Trophoblast cell (in vitro differentiated cells and primary cell): ENCODE measurements at regions not wholly inside any gene's neighbourhood (a gene's known extent, or its start where the extent isn't known, plus 50 kb on each side); places are given as distances from the start of the nearest gene placed in this dataset.

Source experiments
- DNase-seq, 2 donors: peaks; one replicate each; pipeline ENCODE4 v3.0.0-alpha.2; 2016
- H2AFZ ChIP-seq: 2 replicates; pipeline ENCODE4 v1.6.1; 2013; ENCODE audit warnings: low read length, moderate library complexity, mild to moderate bottlenecking; ENCODE audit not compliant: insufficient read depth, poor library complexity
- H2AK5ac ChIP-seq: 2 replicates; pipeline ENCODE4 v1.6.1; 2013; ENCODE audit warnings: mild to moderate bottlenecking, low read length
- H2BK120ac ChIP-seq: 2 replicates; pipeline ENCODE4 v1.6.1; 2013; ENCODE audit warnings: low read length, mild to moderate bottlenecking, moderate library complexity; ENCODE audit not compliant: insufficient read depth, poor library complexity
- H2BK12ac ChIP-seq: 2 replicates; pipeline ENCODE4 v1.6.1; 2013; ENCODE audit warnings: mild to moderate bottlenecking, low read length, moderate library complexity
- H2BK5ac ChIP-seq: 2 replicates; pipeline ENCODE4 v1.6.1; 2013; ENCODE audit warnings: low read length, low read depth, moderate library complexity, mild to moderate bottlenecking; ENCODE audit not compliant: poor library complexity
- H3K14ac ChIP-seq: 2 replicates; pipeline ENCODE4 v1.6.1; 2013; ENCODE audit warnings: mild to moderate bottlenecking, low read length
- H3K18ac ChIP-seq: 2 replicates; pipeline ENCODE4 v1.6.1; 2013; ENCODE audit warnings: mild to moderate bottlenecking, low read length
- H3K23ac ChIP-seq: 2 replicates; pipeline ENCODE4 v1.6.1; 2013; ENCODE audit warnings: low read length
- H3K27ac ChIP-seq: 2 replicates; pipeline ENCODE4 v1.5.1; 2013; ENCODE audit warnings: low read depth, mild to moderate bottlenecking, inconsistent platforms, low read length, moderate library complexity
- H3K27me3 ChIP-seq: 2 replicates; pipeline ENCODE4 v1.6.1; 2013; ENCODE audit warnings: inconsistent platforms, mild to moderate bottlenecking, low read length, moderate library complexity; ENCODE audit not compliant: insufficient read depth
- H3K36me3 ChIP-seq, 2 experiments: 1 replicate in 1 of 2; 2 replicates in 1 of 2; pipeline ENCODE4 v1.6.1; 2013; ENCODE audit warnings: low read length in 2 of 2, mild to moderate bottlenecking in 2 of 2, moderate library complexity in 1 of 2; ENCODE audit not compliant: insufficient read depth in 2 of 2, control insufficient read depth in 1 of 2
- H3K4ac ChIP-seq: 2 replicates; pipeline ENCODE4 v1.6.1; 2013; ENCODE audit warnings: low read depth, mild to moderate bottlenecking, low read length, moderate library complexity
- H3K4me1 ChIP-seq, 2 experiments: 1 replicate in 1 of 2; 2 replicates in 1 of 2; pipeline ENCODE4 v1.6.1; 2013; ENCODE audit warnings: low read length in 2 of 2, mild to moderate bottlenecking in 2 of 2, moderate library complexity in 1 of 2; ENCODE audit not compliant: insufficient read depth in 2 of 2, control insufficient read depth in 1 of 2
- H3K4me2 ChIP-seq: 2 replicates; pipeline ENCODE4 v1.6.1; 2013; ENCODE audit warnings: inconsistent platforms, mild to moderate bottlenecking, low read length, moderate library complexity
- H3K4me3 ChIP-seq: 2 replicates; pipeline ENCODE4 v1.5.1; 2013; ENCODE audit warnings: mild to moderate bottlenecking, low read depth, low read length, inconsistent platforms
- H3K79me1 ChIP-seq: one replicate; pipeline ENCODE4 v1.6.1; 2013; ENCODE audit warnings: low read length
- H3K79me2 ChIP-seq: 2 replicates; pipeline ENCODE4 v1.6.1; 2013; ENCODE audit warnings: low read length, mild to moderate bottlenecking; ENCODE audit not compliant: control insufficient read depth, insufficient read depth, poor library complexity
- H3K9ac ChIP-seq: 2 replicates; pipeline ENCODE4 v1.6.1; 2013; ENCODE audit warnings: mild to moderate bottlenecking, low read length
- H3K9me3 ChIP-seq: 2 replicates; pipeline ENCODE4 v1.6.1; 2013; ENCODE audit warnings: low read depth, mild to moderate bottlenecking, control low read depth, inconsistent platforms, low read length; ENCODE audit not compliant: insufficient read depth
- H4K12ac ChIP-seq: 2 replicates; pipeline ENCODE4 v1.6.1; 2013; ENCODE audit warnings: low read depth, mild to moderate bottlenecking, low read length, moderate library complexity
- H4K8ac ChIP-seq: 2 replicates; pipeline ENCODE4 v1.6.1; 2013; ENCODE audit warnings: low read depth, mild to moderate bottlenecking, low read length, moderate library complexity
- H4K91ac ChIP-seq: one replicate; pipeline ENCODE4 v1.6.1; 2013; ENCODE audit warnings: low read depth, mild to moderate bottlenecking, low read length, moderate library complexity
- WGBS: extraction: QIAGEN DNeasy Blood & Tissue Kit; methylation state at CpG from one replicate; pipeline ENCODE4 v1.1.7; 2013; ENCODE audit warnings: missing lambda C conversion rate; ENCODE audit not compliant: insufficient read length, insufficient coverage; ENCODE audit errors: extremely low coverage; 5-methylcytosine and 5-hydroxymethylcytosine counted together

DNA sequence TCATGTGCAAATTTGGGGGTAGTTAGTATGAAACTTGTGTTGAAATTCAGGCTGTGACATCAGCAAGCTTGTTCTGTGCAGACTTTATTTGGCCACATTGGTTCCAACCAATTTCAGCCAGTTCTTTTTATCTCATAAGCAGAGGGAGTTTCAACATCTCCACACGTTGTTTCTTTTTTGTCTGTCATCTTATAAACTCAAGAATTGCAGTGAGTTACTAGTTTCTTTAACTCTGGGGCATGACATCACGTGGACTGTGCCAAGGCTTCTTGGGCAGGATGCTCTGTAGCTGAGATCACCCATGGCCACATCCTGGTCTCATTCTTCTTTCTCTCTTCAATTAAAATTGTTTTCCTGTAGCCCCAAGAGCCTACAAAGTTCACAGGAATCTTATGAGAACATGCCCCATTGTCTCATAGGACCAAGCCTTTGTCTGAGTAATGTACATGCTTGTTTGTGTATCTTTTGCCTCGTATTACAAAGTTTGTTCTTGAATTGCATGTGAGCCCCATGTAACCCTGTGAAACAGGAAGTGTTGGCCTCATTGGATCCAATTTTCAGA is 982.0 kb upstream of the TMEM132C start:
- no peaks in the 10 kb centered on the region for H3K79me2 ChIP-seq
- peaks cover 1% of the 10 kb centered on the region for H3K9me3 ChIP-seq
- DNase-seq, result no peak
- no peak overlapping the region for H2AFZ ChIP-seq
- H3K4me1 ChIP-seq, result no peaks in the 10 kb centered on the region
- peaks cover 3% of the 10 kb centered on the region for H3K27me3 ChIP-seq
- H2BK12ac ChIP-seq, result no peak overlapping the region
- no peak overlapping the region for H3K4me3 ChIP-seq
- no peak overlapping the region for H2AK5ac ChIP-seq
- no peak overlapping the region for H4K12ac ChIP-seq
- H3K9ac ChIP-seq, result no peak overlapping the region
- no peak overlapping the region for H3K27ac ChIP-seq
- H3K23ac ChIP-seq, result no peak overlapping the region
- no peak overlapping the region for H3K14ac ChIP-seq
- WGBS, result no CpG with 5 or more reads among the region's 3 CpGs
- no peak overlapping the region for H3K18ac ChIP-seq
- no peaks in the 10 kb centered on the region for H3K79me1 ChIP-seq
- no peak overlapping the region for H3K4ac ChIP-seq
- H3K36me3 ChIP-seq, result no peaks in the 10 kb centered on the region
- H4K8ac ChIP-seq, result no peak overlapping the region
- no peak overlapping the region for H3K4me2 ChIP-seq
- no peak overlapping the region for H4K91ac ChIP-seq
- no peak overlapping the region for H2BK5ac ChIP-seq
- H2BK120ac ChIP-seq, result no peak overlapping the region

DNA sequence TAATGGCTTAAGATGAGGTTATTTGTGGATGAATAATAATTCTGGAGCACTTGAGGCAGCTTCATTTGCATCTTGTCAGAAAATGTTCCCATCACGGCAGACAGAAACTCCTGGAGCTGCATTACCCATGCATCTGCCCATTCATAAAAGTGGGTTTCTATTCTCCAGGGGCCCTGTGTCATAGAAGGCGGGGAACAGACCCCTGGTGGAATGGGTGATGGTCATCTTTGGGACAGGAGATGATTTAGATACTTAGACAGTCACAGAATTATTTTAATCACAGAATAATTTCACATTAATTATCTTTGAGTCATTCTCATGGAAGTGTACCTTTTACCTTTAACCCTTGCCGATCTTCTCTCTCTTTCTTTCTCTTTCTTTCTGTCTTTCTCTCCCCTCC is 980.7 kb upstream of the TMEM132C start:
- no peak overlapping the region for H4K8ac ChIP-seq
- H3K18ac ChIP-seq, result no peak overlapping the region
- H3K23ac ChIP-seq, result no peak overlapping the region
- no peak overlapping the region for H2BK5ac ChIP-seq
- peaks cover 1% of the 10 kb centered on the region for H3K9me3 ChIP-seq
- H4K91ac ChIP-seq, result no peak overlapping the region
- no CpG with 5 or more reads among the region's 3 CpGs for WGBS
- no peak for DNase-seq
- H3K27me3 ChIP-seq, result peaks cover 3% of the 10 kb centered on the region
- H3K4me2 ChIP-seq, result no peak overlapping the region
- no peak overlapping the region for H2BK12ac ChIP-seq
- no peak overlapping the region for H3K4ac ChIP-seq
- no peaks in the 10 kb centered on the region for H3K79me1 ChIP-seq
- H3K79me2 ChIP-seq, result no peaks in the 10 kb centered on the region
- no peak overlapping the region for H3K9ac ChIP-seq
- H3K27ac ChIP-seq, result no peak overlapping the region
- no peak overlapping the region for H2AFZ ChIP-seq
- H3K4me1 ChIP-seq, result no peaks in the 10 kb centered on the region
- no peak overlapping the region for H2AK5ac ChIP-seq
- no peak overlapping the region for H4K12ac ChIP-seq
- no peak overlapping the region for H3K4me3 ChIP-seq
- no peak overlapping the region for H3K14ac ChIP-seq
- no peak overlapping the region for H2BK120ac ChIP-seq
- no peaks in the 10 kb centered on the region for H3K36me3 ChIP-seq

DNA sequence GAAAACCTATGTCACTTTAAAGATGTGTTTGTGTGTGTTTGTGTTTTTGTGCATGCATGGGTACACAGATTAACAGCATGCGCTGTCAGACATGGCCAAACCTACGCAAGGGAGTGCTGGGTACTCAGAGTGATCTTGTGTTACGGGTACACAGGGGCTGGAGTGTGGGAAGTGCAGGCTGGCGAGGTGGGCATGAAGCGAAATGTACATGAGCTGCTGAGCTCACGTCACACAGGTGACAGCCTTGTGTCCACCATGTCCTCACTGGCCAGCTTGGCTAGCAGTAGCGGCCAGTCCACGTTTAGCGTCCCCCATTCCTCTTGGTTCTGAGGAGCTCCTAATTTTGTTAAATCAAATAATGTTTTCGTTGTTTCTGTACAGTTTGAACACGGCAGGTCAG is 979.7 kb upstream of the TMEM132C start:
- H2AFZ ChIP-seq, result no peak overlapping the region

DNA sequence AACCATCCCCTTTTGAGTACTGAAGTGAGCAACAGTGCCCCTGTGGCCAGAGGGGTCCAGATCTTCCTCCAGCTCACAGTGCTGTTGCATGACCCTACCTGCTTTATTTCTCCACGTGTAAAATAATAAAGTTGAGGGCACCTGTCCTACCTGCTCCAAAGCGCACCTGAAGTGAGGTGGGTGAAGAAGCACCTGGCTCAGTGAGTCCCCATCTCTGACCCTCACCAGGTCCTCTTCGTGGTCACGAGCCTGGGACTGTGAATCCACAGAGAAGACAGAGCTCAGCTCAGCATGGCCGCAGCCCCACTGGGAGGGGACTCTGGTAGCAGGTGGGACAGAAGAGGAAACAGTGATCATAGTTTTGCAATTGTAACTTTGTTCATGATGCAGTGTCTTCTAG is 976.7 kb upstream of the TMEM132C start:
- H2AFZ ChIP-seq, result no peak overlapping the region
- no peak overlapping the region for H2BK5ac ChIP-seq
- no CpG with 5 or more reads among the region's 5 CpGs for WGBS
- no peak overlapping the region for H3K14ac ChIP-seq
- H3K79me2 ChIP-seq, result no peaks in the 10 kb centered on the region
- H2AK5ac ChIP-seq, result no peak overlapping the region
- no peak overlapping the region for H3K9ac ChIP-seq
- no peaks in the 10 kb centered on the region for H3K36me3 ChIP-seq
- H2BK120ac ChIP-seq, result no peak overlapping the region
- no peak overlapping the region for H4K8ac ChIP-seq
- H3K9me3 ChIP-seq, result no peaks in the 10 kb centered on the region
- no peak overlapping the region for H4K91ac ChIP-seq
- H3K4me2 ChIP-seq, result no peak overlapping the region
- H3K4me3 ChIP-seq, result no peak overlapping the region
- DNase-seq, result no peak
- H3K23ac ChIP-seq, result no peak overlapping the region
- no peak overlapping the region for H2BK12ac ChIP-seq
- H3K18ac ChIP-seq, result no peak overlapping the region
- H3K4me1 ChIP-seq, result no peaks in the 10 kb centered on the region
- H3K27ac ChIP-seq, result no peak overlapping the region
- H3K4ac ChIP-seq, result no peak overlapping the region
- no peak overlapping the region for H4K12ac ChIP-seq
- H3K27me3 ChIP-seq, result no peaks in the 10 kb centered on the region
- no peaks in the 10 kb centered on the region for H3K79me1 ChIP-seq

More for the DNA sequence above, 979.7 kb upstream of the TMEM132C start:
- H3K79me1 ChIP-seq, result no peaks in the 10 kb centered on the region
- no peak overlapping the region for H2BK12ac ChIP-seq
- no peak overlapping the region for H3K23ac ChIP-seq
- H3K14ac ChIP-seq, result no peak overlapping the region
- H3K4me1 ChIP-seq, result no peaks in the 10 kb centered on the region
- no peak overlapping the region for H3K4ac ChIP-seq
- no peak overlapping the region for H3K4me3 ChIP-seq
- H4K91ac ChIP-seq, result no peak overlapping the region
- H3K18ac ChIP-seq, result no peak overlapping the region
- H3K36me3 ChIP-seq, result no peaks in the 10 kb centered on the region
- H2BK120ac ChIP-seq, result no peak overlapping the region
- H2BK5ac ChIP-seq, result no peak overlapping the region
- no peak overlapping the region for H3K9ac ChIP-seq
- no peak overlapping the region for H3K4me2 ChIP-seq
- H3K79me2 ChIP-seq, result no peaks in the 10 kb centered on the region
- H3K27me3 ChIP-seq, result no peaks in the 10 kb centered on the region
- no peak overlapping the region for H2AK5ac ChIP-seq
- WGBS, result no CpG with 5 or more reads among the region's 11 CpGs
- DNase-seq, result no peak
- peaks cover 1% of the 10 kb centered on the region for H3K9me3 ChIP-seq
- H4K8ac ChIP-seq, result no peak overlapping the region
- H4K12ac ChIP-seq, result no peak overlapping the region
- no peak overlapping the region for H3K27ac ChIP-seq
